ENCODE measurements at regions not wholly inside any gene's neighbourhood (a gene's known extent, or its start where the extent isn't known, plus 50 kb on each side); places are given as distances from the start of the nearest gene placed in this dataset.

DNA sequence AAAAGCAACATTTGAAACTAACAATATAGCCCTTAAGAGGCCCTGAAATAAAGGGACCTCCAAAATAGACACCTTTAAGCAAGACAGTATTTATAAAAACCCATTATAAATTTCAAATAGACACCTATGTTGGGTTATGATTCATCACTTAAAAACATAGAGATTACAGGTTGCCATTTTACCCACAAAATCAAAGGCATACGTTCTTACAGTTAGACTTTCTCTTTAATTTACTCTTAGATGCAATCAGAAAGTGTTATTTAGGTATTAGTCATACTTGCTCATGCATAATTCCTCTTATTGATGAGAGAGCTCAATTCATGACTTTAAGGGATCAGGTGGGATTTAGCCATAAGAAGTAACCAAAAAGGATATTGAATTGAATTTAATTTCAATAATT lies 51.5 kb upstream of the TMEM200A start:
- DNase-seq = no peak

DNA sequence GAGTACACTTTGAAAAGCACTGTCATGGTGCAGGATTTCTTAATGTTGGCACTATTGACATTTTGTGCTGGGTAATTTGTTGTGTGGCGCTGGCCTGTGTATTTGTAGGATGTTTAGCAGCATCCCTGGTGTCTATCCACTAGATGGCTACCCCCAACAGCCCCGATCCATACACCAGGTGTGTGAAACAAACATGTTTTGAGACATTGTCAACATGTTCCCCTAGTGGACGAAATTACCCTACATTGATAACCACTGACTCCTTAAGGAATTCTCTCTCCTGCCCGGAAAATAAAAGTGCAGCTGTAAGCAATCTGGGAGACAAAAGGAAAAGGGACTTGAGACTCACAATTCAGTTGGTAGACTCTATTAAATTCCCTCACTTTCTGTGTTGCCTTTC lies 52.6 kb upstream of the TMEM200A start:
- no peak for DNase-seq

DNA sequence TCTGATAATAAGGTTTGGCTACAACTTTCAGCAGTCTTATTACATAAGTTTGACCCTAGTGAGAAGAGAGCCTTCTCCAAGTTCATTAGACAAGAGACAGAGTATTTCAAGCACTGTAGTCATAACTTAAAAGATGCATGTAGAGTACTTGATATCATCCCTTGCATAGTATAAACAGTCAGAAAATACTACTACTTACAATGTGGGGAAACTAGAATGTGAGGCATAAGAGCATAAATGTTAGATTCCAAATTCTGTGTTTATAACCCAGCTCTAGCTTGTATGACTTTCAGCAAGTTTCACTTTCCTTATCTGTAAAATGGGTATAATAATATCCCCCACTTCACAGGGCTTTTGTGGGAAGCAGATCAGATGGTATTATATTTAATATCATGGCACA lies 56.8 kb upstream of the TMEM200A start:
- no peak for DNase-seq

DNA sequence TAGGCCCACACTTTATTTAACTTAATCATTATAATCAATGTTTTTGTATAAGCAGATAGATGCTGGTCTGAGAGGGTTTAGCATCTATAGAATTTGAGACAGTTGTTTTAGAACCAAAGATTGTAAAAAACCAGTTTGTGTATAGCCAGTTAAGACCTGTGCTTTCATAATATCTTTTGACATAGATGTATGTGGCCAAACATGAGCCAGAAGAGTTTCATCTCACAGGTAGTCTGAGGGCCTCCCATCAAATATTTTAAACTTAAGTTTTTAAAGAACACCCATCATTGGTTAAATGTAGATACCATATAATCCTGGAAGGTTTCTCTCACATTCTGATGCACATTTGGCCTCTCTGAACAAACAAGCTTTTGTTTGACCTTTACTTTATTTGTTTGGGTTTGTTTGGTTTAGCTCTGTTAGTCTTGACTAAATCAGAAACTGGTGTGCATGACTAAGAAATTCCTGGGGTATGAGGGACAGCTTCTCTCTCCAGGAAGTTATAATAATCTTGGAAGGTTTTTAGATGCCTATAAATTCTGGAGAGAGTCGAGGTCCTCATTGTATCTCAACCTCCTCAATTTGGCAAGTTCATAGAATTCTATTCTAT lies 58.0 kb upstream of the TMEM200A start:
- no peak for DNase-seq

DNA sequence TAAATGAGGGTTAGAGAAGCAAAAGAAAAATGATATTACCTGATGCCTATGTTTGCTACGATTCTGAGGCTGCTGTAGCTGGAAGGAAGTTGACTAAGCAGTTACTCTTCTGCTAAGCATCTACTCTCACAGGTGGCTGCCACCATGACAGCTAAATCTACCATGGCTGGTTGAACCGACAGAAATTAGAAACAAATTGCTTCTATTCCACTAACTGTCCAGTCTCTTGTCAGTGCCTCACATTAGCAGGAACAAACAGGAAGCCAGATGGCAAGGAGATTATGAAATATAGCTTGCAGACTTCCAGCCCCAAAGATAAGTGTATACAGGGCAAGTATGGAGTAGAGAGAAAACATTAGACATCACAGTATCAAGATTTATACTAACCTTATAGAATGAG lies 59.4 kb upstream of the TMEM200A start:
- no peak for DNase-seq

DNA sequence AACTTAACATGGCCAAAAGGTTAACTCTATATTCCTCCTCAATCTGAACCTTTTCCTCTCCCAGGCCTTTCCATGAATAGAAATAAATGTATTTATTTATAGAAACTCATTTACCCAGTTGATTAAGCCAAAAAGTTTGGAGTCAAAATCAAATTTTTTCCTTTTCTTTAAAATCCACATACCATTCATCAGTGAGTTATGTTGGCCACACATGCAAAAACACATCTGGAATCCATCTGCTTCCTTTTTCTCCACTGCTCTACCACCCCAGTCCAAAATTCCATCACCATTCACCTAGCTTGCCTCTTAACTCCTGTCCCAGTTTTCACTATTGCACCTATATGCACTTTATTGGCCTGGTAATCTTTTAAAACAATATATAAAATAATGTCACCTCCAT lies 62.4 kb upstream of the TMEM200A start:
- peak; percentile 41 for DNase-seq

DNA sequence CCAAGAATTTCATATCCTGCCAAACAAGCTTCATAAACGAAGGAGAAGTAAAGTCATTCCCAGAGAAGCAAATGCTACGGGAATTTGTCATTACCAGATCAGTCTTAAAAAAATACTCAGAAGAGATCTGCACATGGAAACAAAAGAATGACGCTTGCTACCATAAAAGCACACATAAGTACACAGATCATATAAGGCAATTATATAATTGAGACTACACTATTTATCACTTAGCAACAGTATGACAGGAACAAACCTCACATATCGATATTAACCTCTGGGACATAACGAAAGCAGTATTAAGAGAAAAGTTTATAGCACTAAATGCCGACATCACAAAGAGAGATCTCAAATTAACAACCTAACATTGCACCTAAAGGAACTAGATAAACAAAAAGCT lies 67.6 kb upstream of the TMEM200A start:
- DNase-seq = no peak

DNA sequence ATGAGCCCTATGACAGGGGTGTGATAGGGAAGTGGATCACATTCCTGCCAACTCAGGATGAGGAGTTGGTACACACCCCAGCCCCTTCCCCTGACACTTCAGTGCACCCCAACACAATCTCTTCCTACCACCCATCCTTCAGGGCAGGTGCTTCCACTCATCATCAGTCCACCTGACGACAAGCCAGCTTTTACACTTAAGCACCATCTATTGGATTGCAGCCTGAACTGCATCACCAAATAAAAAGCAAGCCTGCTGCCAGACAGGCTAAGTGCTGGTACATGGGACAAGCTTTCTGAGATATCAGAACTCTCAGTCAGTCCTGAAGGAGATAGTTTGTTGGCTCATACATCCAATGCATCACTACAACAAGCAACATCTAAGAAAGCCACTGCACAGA lies 69.0 kb upstream of the TMEM200A start:
- DNase-seq = no peak

DNA sequence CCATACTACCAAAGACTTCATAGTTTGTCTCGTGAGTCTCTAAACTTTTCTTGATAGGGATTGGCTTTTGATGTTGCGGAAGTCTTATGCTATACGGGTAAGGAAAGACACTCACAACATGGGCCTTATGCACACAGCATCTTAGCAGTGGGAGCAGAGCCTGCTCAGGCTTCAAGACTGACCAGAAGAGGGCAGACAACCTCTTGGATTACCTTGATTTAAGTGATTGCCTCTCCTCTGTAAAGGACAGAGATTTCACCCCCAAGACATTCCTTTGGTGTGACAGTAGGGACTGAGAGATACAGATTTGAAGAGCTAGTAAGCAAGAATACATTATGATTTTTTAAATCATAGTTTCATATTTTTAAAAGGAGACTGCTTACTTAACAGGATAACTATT lies 71.0 kb upstream of the SAMD3 start:
- DNase-seq = no peak

DNA sequence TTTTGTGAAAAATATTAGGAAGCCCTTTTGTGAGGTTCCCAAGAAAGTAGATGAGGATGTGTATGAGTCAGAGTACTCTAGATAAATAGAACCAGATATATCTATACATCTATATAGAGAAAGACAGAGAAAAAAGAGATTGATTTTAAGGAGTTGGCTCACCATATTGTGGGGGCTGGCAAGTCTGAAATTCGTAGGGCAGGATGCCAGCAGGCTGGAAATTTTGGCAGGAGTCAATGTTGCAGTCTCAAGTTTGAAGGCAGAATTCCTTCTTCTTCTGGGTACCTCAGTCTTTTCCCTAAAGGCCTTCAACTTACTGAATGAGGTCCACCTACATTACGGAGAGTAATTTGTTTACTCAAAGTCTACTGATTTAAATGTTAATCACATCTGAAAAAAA lies 65.3 kb upstream of the SAMD3 start:
- no peak for DNase-seq

DNA sequence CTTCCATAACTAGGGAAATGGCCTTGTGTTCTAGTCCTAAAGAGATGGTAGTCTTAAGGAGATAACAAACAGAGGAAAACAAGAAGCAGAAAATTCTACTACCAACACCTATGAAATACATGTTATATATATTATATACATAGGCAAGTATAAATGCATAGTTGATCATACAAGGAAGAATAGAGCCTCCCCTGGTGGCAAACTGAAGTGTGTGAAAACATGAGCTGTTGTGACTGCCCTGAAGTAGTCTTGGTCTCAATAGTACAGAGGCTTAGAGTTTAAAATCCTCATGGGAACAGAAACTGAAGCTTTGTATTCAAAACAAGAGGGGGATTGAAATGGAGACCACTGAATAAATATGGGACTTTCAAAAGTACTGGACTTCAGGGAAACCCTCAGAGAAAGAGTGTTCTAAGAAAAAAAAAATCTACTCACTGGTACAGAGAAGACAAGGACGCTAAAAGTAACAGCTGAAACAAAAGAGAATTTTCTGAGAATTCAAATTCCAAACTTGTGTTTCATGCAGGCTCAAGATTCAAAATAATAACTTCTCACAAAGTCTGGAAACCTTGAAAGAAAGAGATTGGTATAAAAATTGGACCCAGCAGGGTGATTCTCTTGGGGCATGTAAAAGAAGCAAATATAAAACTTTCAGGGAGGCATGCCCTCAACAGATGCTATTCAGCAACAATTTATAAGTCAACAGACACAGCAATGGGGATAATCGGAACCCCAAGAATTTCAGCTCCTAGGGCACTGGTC lies 59.7 kb upstream of the SAMD3 start:
- no peak for DNase-seq

DNA sequence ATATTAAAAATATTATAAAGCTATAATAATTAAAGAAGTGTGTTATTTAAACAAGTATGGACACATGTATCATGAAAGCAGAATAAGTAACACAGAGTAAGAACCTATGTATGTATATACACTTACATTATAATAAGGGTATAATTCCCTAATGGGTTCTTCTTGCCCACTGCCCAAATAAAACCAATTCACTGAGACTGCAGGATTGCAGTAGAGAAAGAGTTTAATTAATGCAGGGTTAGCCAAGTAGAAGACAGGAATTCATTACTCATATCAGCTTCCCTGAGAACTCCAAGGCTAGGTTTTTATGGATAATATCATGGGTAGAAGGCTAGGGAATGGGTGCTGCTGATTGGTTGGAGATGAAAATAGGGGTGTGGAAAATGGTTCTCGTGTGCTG lies 53.8 kb upstream of the SAMD3 start:
- DNase-seq = no peak

DNA sequence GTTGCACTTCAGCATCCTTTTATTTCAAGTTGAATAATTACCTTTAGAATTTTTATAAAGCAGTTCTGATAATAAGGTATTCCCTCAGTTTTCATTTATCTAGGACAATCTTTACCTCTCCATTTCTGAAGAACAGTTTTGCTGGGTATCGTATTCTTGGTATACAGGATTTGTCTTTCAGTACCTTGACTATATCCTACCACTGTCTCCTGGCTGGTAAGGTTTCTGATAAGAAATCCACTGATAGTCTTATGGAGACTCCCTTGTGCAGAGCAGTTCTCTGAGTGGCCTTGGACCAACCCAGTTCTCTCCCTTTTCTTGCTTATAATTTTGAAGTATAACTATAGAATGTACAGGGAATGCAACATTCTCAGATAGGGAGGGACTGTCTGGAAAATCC lies 51.3 kb upstream of the SAMD3 start:
- no peak for DNase-seq

All from right hindlimb (tissue), 1 donor.